Daoy (cell line): ENCODE measurements at regions not wholly inside any gene's neighbourhood (a gene's known extent, or its start where the extent isn't known, plus 50 kb on each side); places are given as distances from the start of the nearest gene placed in this dataset.

ENCODE experiments used
- DNase-seq: peaks from one replicate; pipeline ENCODE4 v3.0.0-alpha.2; 2015; ENCODE audit warnings: low read depth

DNA sequence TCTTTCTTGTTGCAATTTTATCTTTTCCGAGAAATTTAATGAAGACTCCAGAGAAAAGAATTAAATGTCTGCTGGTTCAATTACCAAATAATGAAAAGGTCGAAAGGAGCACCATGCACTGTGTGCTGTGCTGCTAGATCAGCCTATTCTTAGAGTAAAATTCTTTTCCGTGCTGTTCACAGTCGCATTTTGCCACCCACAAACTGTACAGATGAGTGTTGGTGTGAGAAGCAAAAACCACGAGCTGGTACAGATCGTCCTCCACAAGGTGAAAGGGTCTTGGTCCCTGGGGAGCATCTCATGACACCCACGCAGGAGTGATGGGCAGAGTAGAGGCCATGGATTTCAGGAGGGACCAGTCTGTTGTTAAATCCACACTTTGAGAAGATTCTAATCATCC lies 143.8 kb upstream of the PUM3 start:
- DNase-seq: no peak

DNA sequence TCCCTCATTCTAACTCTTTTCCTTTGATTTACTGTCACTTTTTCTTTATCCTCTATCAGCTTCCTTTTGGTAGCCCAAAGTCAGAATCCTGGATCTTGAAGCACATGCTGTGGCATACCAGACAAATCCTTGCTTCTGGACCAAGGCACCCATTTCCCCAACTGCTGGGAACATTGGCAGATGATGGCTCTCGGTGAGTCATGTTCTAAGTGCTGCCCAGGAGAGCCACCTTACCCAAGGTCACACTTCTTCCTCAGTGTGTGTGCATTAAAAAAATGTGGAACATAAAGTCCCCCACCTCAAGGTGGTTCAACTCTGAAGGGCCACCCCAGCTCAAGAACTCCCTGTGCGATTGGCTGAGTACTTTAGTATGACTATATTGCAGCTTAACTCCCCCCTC lies 141.4 kb upstream of the PUM3 start:
- no peak for DNase-seq

DNA sequence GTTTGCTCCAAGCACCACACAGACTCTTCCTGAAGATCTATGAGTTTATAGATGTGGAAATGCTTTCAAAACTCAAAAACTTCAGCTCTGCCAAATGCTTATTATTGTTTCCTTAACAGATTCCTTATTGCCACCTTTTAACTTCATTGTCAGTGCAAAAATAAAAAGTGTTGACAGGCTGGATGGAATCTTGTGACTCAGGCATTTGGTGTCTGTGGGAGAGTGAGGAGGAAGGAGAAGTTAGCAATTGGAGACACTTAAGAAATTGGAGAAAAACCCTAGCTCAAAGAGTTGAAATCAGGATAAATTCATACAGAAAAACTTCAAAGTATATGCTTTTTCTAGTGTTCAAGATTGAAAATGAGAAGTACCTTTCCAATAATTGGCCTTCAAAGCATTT lies 140.6 kb upstream of the PUM3 start:
- no peak for DNase-seq

DNA sequence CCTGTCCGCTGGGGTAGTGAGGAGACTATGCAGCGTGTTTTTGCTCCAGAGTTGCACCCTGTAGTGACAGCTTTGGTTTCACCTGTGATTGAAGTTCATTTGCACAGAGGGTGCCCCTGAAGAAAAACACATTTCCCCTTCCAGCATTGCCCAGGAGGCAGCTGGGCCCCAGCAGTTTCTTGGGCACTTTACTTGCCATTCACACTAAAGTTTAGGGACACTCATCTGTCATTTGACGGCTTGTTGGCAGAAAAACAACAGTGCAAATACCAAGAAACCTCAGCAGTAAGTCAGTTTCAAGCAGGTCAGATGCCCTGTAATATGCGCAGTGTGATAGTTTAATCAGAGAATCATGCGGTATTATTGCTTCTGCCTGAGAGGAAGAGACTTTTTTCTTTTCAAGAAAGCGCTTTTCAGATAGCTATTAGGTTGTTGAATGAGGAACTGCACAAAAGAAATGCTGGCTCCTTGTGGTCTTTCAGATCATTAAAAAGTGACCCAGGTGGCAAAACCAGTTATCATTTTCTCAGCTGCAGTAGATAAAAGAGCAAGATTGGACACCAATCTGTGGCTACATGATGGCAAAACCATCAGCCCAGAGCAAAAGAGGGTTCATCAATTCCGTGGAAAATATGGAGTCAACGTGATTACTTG lies 136.2 kb upstream of the PUM3 start:
- DNase-seq: no peak

DNA sequence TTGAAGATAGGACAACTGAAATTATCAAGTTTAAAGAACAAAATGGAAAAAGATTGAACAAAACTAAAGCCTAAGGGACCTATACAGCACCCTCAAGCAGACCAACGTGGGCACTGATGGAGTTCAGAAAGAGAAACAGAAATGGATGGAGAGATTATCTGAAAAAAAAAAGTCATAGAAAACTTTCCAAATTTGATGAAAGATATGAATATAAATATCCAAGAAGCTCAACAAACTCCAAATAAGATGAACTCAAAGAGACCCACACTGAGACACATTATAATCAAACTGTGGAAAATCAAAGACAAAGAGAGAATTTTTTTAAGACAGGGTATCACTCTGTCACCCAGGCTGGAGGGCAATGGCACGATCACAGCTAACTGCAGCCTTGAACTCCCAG lies 128.6 kb upstream of the PUM3 start:
- DNase-seq: no peak

DNA sequence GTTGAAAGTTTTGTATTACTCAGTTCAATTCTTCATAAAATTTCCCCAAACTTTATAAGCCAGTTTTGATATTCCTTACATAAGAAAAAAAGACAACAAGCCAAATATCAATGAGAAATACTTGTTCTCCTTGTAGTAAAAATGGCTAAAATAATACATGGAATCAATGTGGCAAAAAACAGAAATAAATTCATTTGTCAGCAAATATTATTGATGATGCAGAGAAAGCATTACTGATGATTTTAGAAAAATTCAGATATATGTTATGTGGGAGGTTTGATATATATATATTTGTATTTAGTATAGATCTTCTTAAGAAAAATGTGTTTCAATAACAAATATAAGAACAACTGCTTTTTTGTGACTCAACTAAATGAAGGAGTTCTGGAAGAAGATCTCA lies 127.0 kb upstream of the PUM3 start:
- DNase-seq: no peak

DNA sequence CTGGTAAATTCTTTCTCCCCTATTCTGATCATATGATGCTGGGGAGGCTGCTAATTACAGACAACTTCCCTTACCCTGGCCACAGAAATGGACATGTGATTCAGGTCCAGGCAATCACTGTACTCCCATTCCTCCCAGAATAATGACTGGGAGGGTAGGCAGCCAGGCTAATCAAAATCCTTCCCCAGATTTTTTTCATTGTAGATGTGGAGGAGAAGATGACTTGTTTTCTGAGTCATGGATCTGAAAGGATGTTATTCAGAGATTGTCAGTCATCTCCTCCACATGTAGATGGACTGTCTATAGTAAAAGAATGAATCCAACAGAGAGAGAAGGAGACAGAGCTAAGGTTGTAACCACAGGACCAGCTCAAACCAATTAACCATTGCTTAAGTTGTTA lies 123.9 kb upstream of the PUM3 start:
- DNase-seq: peak; percentile 19

DNA sequence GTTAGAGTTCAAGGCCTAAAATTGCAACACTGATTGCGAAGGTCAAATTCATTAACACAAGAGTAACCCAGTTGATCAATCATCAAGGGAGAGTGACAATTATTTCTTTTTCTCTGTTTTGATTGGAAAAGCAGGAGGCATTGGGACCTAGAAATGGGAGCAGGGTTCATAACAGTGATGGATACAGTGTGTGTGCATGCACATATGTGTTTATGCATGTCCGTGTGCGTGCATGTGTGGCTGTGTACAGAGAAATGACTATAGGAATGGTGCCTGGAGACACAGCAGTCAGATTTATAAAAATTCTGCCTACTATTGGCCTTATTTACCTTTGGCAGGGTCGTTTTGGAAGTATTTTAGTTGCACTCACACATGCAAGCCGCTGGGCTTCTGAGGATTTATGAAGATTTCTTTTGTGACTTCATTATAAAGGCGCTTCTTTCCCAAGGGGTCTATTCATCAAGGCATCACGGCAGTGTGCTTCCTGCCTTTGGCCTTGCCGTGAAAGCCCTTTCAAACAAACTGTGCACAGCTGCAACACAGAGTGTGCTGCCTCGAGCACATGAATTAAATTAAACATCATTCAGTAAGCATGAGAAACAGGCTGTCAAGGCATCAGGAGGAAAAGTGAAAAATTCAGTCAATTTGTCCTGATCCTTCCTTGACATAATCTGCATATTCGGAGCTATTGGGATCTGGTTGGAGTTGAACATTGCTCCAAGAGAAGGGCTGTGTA lies 122.8 kb upstream of the PUM3 start:
- DNase-seq: no peak

DNA sequence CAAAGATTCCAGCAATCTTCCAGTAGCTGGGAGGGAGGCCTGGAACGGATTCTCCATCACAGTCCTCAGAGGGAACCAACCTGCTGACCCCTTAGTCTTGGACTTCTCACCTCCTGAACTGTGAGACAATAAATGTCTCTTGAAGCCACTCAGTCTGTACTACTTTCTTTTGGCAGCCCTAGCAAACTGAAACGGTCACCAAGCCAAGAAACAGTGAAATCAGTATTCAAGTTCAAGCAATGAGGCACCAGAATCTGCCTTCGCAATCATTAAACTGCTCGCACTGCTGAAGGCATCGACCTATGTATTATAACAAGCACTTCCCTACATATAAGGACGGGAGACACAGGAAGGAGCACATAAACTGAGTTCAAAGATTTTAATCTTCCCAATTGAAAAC lies 120.6 kb upstream of the PUM3 start:
- no peak for DNase-seq

DNA sequence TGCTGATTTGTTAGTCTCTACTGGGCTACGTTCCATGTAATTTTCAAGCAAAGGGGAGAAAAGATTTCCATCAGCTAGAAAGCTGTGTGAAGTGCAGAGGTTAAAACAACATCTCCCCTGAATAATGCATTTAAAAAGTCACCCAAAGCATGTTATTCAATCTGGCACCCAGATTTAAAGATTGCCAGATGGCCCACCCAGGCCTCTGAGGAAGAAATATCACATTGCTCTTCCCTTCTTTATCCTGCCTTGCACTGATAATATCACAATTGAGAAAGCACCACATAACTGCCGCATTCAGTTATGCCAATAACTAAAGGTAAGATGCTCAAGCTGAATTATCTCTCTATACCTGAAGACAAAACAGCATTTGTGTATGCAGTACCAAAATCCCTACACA lies 119.4 kb upstream of the PUM3 start:
- DNase-seq: no peak

DNA sequence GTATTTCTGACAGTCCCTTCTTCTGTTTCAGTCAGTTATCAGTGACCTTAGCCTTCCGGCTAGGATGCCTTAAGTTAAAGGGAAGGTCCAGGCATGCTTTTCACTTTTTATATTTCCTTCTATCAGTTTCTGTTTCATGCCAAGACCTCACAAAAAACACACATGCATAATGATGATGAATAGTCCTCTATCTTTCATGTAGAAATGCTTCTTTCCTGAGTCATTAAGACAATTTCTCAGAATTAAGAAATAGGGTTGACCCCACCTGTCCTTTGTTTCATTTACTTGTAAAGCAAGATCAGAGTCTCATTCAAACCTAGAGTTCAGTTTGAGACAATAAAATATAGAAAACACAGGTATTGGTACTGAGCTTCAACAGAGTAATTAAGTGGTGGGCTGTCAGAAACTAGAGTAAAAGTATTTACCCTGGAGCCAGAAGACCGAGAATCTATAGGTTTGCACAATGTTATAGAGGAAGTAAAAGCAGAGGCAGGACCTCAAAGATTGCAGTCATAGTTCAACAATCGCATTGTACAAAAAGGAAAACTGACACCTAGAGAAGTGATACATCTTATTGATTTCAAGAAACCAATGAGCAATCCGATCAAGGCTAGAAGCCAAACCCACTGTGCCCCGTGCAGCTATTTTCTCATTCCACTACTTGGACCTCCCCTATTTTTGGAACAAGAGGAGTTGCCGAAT lies 118.7 kb upstream of the PUM3 start:
- DNase-seq: no peak

DNA sequence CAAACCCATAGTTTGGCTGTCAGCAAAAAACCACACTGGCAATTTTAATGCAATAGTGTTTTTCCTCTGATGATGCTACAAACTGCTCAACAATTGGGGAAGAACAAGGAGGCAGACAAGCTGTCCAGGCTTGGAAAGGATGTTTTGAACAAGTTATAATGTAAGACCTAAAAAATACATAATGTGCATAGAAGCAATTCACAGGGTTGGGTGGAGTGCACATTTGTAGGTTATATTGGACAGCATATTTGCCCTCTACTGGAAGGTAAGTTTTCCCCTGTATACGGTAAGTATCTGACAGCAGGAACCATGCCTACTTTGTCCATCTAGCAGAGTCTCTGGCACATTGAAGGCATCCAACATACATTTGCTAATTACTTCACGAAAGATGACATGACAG lies 114.3 kb upstream of the PUM3 start:
- no peak for DNase-seq

DNA sequence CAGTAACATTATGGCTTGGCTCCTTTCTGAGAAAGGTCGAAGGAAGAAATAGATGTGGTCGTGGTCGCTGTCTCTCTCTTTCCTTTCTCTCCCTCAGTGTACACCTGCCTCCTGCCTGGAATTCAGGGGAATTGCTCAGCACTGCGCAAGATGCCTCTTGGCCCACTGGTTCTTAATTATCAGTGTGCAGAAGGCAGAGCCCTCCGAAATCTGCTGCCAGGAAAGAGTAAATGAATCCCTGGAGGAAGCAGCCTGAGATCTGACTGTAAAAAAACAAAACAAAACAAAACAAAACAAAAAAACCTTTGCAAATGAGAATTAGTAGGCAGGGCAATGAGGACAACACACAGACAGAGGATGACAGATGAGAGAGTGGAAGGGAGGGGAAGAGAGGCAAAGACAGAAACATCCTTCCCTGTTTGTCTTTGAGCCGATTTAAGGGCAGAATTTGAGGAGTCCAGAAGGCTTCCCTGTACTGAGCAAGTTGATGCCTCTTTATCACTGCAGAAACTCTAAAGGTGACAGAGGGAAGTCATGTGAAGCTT lies 113.8 kb upstream of the PUM3 start:
- DNase-seq: no peak

DNA sequence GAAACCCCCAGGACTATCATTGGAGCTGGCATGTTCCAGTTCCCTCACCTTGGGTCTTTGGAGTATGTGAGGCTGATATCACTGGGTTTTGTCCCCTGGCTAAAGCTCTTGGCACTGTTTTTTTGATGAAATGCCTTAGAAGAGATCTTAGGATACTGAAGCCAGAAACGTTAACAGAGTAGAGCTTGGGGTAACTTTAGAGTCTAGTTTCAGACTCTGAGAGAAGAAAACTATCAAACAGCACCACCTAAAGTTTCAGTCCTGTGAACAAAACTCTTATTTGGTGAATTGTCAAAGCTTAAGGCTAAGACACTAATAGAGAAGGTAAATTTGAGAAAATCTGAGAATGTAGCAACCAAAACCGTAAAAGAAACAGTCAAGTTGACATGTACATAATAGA lies 111.7 kb upstream of the PUM3 start:
- DNase-seq: no peak

DNA sequence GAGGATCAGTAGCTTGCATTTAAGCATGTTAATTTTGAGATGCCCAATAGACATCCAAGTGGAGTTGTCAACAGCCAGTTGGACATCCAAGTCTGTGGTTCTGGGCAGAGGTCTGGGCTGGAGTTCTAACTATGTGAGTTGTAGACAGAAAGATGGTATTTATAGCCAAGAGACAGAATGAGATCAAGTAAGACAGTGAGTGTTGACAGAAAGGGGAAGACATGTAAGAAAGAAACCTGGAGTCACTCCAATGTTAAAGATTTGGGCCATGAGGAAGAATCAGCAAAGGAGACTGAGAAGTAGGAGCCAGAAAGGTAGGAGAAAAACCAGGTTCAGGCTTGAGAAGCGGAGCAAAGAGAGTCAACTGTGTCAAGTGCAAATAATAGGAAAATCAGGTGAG lies 95.5 kb upstream of the PUM3 start:
- DNase-seq: no peak

DNA sequence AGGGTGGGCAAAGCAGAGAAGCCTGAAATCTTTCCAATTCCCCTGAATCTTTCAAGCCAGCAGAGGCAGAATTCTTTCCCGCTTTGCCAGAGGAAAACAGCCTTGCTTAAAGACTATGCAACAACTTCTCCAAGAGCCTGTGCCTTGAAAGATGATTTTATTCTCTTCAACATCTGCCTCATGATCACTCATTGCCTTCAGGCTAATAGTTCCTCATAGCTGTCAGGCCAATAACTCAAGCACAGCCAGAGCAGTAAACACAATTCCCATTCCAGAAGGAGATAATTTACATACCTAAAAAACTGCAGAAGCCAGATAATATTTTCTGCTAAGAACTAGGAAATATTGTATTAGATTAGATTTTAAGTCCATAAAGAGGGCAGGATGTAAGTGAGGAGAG lies 92.3 kb upstream of the PUM3 start:
- DNase-seq: no peak

DNA sequence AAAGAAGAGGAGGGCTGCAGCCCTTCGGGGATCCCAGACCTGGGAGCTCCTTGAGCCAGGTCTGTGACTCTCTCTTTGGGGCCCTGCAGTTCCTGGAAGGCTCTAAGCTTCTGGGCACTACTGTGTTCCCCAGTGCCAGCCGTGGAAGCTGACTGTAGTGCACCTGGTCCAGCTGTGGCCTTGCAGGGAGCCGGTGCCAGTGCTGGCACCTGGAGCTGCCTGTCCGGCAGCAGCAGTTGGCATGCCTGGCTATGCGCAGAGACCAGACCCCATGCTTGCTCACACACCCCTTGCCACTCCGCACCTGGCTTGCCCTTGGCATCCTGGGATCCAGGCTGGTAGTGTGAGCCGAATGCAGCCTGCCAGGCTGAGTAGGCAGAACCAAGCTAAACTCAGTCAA lies 91.0 kb upstream of the PUM3 start:
- no peak for DNase-seq

DNA sequence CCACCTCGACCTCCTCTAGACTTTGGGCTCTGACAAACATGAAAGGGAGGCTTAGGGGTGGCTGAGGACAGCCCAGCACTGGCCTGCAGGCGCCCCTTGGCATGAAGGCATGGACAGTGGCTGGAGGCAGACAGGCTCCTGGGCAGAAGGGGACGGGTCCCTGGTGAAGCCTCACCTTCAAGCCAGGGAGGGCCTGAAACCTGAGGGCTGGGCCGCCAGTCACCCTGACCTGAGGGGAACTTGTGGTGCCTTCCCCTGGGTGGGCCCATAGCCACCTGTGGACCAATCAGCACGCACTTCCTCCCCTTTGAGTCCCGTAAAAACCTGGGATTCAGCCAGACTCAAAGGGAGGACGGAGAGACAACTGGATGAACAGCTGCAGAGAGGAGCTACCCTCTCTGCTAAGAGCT lies 90.4 kb upstream of the PUM3 start:
- DNase-seq: peak; percentile 14

DNA sequence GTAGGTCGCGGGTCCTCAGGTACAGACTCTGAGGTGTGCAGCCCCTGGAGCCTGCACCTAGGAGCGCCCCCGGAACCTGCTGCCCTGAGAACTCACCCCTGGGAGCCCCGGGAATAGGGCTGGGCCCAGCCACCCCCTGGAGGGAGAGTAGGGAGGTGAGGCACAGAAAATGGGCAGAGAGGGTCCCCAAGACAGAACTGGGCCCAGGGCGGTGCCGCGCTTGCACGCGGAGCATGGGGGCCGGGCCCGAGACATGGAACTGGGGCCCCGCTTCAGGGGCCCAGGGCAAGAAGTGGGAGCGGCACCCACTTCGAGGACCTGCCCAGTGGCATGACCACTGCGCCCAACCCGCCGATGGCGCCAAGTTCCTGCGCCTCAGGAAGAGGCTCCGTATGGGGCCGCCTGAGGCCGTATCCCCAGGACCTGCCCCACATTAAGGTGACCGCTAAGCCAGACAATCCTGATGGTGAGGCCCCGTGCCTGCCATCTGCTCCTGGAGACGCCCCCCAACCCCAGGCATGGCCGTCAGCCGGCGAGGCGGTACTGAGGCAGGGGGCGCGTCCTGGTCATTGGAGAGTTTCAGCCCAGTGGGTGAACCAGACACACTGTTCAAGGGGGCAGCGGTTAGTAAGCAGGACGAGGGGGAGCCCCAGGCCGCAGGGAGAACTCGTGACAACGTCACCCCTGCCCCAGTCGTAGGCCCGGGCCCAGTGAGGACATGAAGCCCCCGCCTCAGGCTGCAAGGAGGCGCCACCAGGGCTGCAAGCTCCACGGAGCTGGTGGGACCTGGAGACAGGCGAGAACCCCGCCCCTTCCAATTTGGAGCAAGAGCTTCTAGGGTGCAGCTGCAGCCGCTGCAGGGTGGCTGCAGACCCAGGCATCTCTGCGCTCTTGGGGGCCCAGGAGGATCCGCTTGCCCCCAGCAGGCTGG lies 89.5 kb upstream of the PUM3 start:
- DNase-seq: no peak

DNA sequence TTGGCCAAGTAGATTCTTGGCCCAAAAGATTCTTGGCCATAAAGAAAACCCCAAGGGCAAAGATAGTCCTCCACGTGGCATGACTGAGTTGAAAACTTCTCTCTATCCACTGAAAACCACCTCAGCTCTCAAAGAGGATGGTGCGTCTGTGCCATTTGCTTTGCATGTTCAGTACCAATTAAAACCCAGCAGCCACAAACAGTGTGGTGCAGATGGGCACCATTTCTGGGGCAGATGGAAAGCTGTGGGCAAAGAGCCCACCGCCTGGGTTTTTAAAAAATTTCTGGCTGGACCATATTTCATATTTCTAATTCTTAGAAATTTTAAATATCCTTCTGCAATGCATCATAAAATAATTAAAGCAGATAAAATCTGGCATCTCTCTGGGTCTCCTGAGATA lies 84.5 kb upstream of the PUM3 start:
- DNase-seq: no peak

DNA sequence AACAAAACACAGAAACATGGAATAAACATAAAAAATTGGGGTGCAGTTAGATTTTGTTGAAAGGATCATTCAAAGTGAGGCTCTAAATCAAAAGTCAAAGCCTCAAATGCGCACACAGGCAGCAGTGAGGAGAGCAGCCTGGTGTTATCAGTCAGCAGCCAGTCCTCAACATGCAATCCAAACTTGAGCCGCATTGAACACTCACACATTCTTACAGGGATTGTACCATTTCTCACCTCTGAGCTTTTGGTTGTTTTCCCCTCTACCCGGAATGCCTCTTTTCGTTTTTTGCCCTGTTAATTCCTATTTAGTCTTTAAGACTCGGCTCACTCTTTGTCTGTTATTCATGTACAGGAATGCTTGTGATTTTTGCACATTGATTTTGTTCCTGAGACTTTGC lies 81.1 kb upstream of the PUM3 start:
- no peak for DNase-seq

DNA sequence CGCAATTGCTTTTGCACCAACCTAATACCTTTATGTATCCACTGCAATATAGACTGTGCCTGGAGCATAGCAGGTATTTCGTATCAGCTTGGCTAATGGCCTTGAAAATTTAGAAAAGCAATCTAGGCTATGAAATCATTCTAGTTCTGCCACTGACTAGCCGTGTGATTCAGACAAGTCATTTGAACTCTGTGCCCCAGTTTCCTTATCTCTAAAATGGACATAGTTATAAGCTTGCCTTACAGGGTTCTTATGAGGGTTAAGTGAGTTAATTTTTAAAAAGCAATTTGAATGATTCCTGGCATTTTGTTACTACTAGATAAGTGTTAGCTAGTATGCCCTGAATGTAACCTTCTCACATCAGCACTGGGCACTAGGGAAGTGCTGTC lies 80.5 kb upstream of the PUM3 start:
- DNase-seq: no peak
